Trophoblast cell (in vitro differentiated cells and primary cell): ENCODE measurements at regions not wholly inside any gene's neighbourhood (a gene's known extent, or its start where the extent isn't known, plus 50 kb on each side); places are given as distances from the start of the nearest gene placed in this dataset.
A peak's percentile ranks its signal among the peaks of the same experiment; 100 is the strongest.

Experiments used
- DNase-seq, 2 donors: peaks; one replicate each; pipeline ENCODE4 v3.0.0-alpha.2; 2016
- H2AFZ ChIP-seq: 2 replicates; pipeline ENCODE4 v1.6.1; 2013; ENCODE audit warnings: low read length, moderate library complexity, mild to moderate bottlenecking; ENCODE audit not compliant: insufficient read depth, poor library complexity
- H2AK5ac ChIP-seq: 2 replicates; pipeline ENCODE4 v1.6.1; 2013; ENCODE audit warnings: mild to moderate bottlenecking, low read length
- H2BK120ac ChIP-seq: 2 replicates; pipeline ENCODE4 v1.6.1; 2013; ENCODE audit warnings: low read length, mild to moderate bottlenecking, moderate library complexity; ENCODE audit not compliant: insufficient read depth, poor library complexity
- H2BK12ac ChIP-seq: 2 replicates; pipeline ENCODE4 v1.6.1; 2013; ENCODE audit warnings: mild to moderate bottlenecking, low read length, moderate library complexity
- H2BK5ac ChIP-seq: 2 replicates; pipeline ENCODE4 v1.6.1; 2013; ENCODE audit warnings: low read length, low read depth, moderate library complexity, mild to moderate bottlenecking; ENCODE audit not compliant: poor library complexity
- H3K14ac ChIP-seq: 2 replicates; pipeline ENCODE4 v1.6.1; 2013; ENCODE audit warnings: mild to moderate bottlenecking, low read length
- H3K18ac ChIP-seq: 2 replicates; pipeline ENCODE4 v1.6.1; 2013; ENCODE audit warnings: mild to moderate bottlenecking, low read length
- H3K23ac ChIP-seq: 2 replicates; pipeline ENCODE4 v1.6.1; 2013; ENCODE audit warnings: low read length
- H3K27ac ChIP-seq: 2 replicates; pipeline ENCODE4 v1.5.1; 2013; ENCODE audit warnings: low read depth, mild to moderate bottlenecking, inconsistent platforms, low read length, moderate library complexity
- H3K27me3 ChIP-seq: 2 replicates; pipeline ENCODE4 v1.6.1; 2013; ENCODE audit warnings: inconsistent platforms, mild to moderate bottlenecking, low read length, moderate library complexity; ENCODE audit not compliant: insufficient read depth
- H3K36me3 ChIP-seq, 2 experiments: 1 replicate in 1 of 2; 2 replicates in 1 of 2; pipeline ENCODE4 v1.6.1; 2013; ENCODE audit warnings: low read length in 2 of 2, mild to moderate bottlenecking in 2 of 2, moderate library complexity in 1 of 2; ENCODE audit not compliant: insufficient read depth in 2 of 2, control insufficient read depth in 1 of 2
- H3K4ac ChIP-seq: 2 replicates; pipeline ENCODE4 v1.6.1; 2013; ENCODE audit warnings: low read depth, mild to moderate bottlenecking, low read length, moderate library complexity
- H3K4me1 ChIP-seq, 2 experiments: 1 replicate in 1 of 2; 2 replicates in 1 of 2; pipeline ENCODE4 v1.6.1; 2013; ENCODE audit warnings: low read length in 2 of 2, mild to moderate bottlenecking in 2 of 2, moderate library complexity in 1 of 2; ENCODE audit not compliant: insufficient read depth in 2 of 2, control insufficient read depth in 1 of 2
- H3K4me2 ChIP-seq: 2 replicates; pipeline ENCODE4 v1.6.1; 2013; ENCODE audit warnings: inconsistent platforms, mild to moderate bottlenecking, low read length, moderate library complexity
- H3K4me3 ChIP-seq: 2 replicates; pipeline ENCODE4 v1.5.1; 2013; ENCODE audit warnings: mild to moderate bottlenecking, low read depth, low read length, inconsistent platforms
- H3K79me1 ChIP-seq: one replicate; pipeline ENCODE4 v1.6.1; 2013; ENCODE audit warnings: low read length
- H3K79me2 ChIP-seq: 2 replicates; pipeline ENCODE4 v1.6.1; 2013; ENCODE audit warnings: low read length, mild to moderate bottlenecking; ENCODE audit not compliant: control insufficient read depth, insufficient read depth, poor library complexity
- H3K9ac ChIP-seq: 2 replicates; pipeline ENCODE4 v1.6.1; 2013; ENCODE audit warnings: mild to moderate bottlenecking, low read length
- H3K9me3 ChIP-seq: 2 replicates; pipeline ENCODE4 v1.6.1; 2013; ENCODE audit warnings: low read depth, mild to moderate bottlenecking, control low read depth, inconsistent platforms, low read length; ENCODE audit not compliant: insufficient read depth
- H4K12ac ChIP-seq: 2 replicates; pipeline ENCODE4 v1.6.1; 2013; ENCODE audit warnings: low read depth, mild to moderate bottlenecking, low read length, moderate library complexity
- H4K8ac ChIP-seq: 2 replicates; pipeline ENCODE4 v1.6.1; 2013; ENCODE audit warnings: low read depth, mild to moderate bottlenecking, low read length, moderate library complexity
- H4K91ac ChIP-seq: one replicate; pipeline ENCODE4 v1.6.1; 2013; ENCODE audit warnings: low read depth, mild to moderate bottlenecking, low read length, moderate library complexity
- WGBS: extraction: QIAGEN DNeasy Blood & Tissue Kit; methylation state at CpG from one replicate; pipeline ENCODE4 v1.1.7; 2013; ENCODE audit warnings: missing lambda C conversion rate; ENCODE audit not compliant: insufficient read length, insufficient coverage; ENCODE audit errors: extremely low coverage; 5-methylcytosine and 5-hydroxymethylcytosine counted together

DNA sequence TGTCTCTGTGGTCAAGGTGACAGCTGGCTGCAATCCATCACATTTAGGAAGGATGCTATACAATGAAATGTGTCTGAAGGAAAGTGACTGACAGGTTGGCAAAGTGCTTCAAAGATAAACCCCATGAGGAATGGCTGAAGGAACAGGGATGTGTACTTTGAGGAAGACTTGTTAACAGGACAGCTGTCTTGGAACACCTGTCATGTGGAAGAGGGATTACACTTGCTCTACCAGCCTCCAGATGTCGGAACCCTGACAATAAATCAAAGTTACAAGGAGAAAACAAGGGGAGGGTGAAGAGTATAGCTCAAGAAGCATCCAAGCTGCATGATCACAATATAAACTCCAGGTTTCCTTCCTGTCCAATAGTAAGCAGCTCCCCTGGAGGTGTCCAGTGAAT lies 147.8 kb upstream of the TMCC3 start:
- no peak overlapping the region for H3K4me3 ChIP-seq
- WGBS = no CpG with 5 or more reads among the region's 1 CpG
- no peak overlapping the region for H2BK12ac ChIP-seq
- H3K14ac ChIP-seq = no peak overlapping the region
- H3K79me2 ChIP-seq = no peaks in the 10 kb centered on the region
- H3K4me1 ChIP-seq = peaks cover 2 to 18% of the 10 kb centered on the region in 2 experiments
- no peak overlapping the region for H2AFZ ChIP-seq
- no peak overlapping the region for H4K91ac ChIP-seq
- no peak overlapping the region for H4K8ac ChIP-seq
- no peak overlapping the region for H3K27ac ChIP-seq
- peaks cover 6% of the 10 kb centered on the region for H3K79me1 ChIP-seq
- H2AK5ac ChIP-seq = no peak overlapping the region
- H3K27me3 ChIP-seq = no peaks in the 10 kb centered on the region
- H3K4ac ChIP-seq = no peak overlapping the region
- no peaks in the 10 kb centered on the region for H3K9me3 ChIP-seq
- H3K18ac ChIP-seq = no peak overlapping the region
- H2BK5ac ChIP-seq = no peak overlapping the region
- no peaks in the 10 kb centered on the region for H3K36me3 ChIP-seq
- no peak for DNase-seq
- no peak overlapping the region for H3K23ac ChIP-seq
- H3K9ac ChIP-seq = no peak overlapping the region
- H4K12ac ChIP-seq = no peak overlapping the region
- no peak overlapping the region for H3K4me2 ChIP-seq
- H2BK120ac ChIP-seq = no peak overlapping the region

DNA sequence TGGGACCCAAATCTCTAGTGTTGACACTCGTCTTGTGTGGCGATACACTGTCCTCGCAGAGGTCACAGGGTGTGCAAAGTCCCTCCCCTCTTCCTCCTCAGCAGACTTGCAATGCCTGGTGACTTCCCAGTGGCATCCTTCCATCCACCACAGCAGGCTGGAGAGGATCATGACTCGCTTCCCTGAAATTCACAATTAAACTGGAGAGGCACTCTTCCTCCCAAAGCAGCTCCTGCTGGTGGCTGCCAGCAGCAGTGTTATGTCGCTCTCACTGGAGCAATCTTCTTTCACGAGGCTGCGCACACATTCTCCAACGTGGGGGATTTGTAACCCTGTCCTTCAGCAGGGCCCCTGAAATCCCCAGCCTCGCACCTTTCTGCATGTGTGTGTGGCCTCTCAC lies 145.2 kb upstream of the TMCC3 start:
- peak overlapping the region; percentile 45 for H3K14ac ChIP-seq
- H3K79me2 ChIP-seq = no peaks in the 10 kb centered on the region
- H2BK120ac ChIP-seq = peak overlapping the region; percentile 59
- H3K4me2 ChIP-seq = no peak overlapping the region
- H3K4me1 ChIP-seq = peaks cover 6 to 26% of the 10 kb centered on the region in 2 experiments
- peak overlapping the region; percentile 70 for H3K27ac ChIP-seq
- H2BK12ac ChIP-seq = no peak overlapping the region
- peak; percentile 72 to 76 for DNase-seq
- H3K9ac ChIP-seq = no peak overlapping the region
- H4K91ac ChIP-seq = peak overlapping the region; percentile 14
- H3K4ac ChIP-seq = no peak overlapping the region
- H3K9me3 ChIP-seq = no peaks in the 10 kb centered on the region
- H3K4me3 ChIP-seq = no peak overlapping the region
- H3K27me3 ChIP-seq = no peaks in the 10 kb centered on the region
- peak overlapping the region; percentile 34 for H4K8ac ChIP-seq
- no peak overlapping the region for H3K18ac ChIP-seq
- no peak overlapping the region for H4K12ac ChIP-seq
- no peak overlapping the region for H2BK5ac ChIP-seq
- peaks cover 8% of the 10 kb centered on the region for H3K79me1 ChIP-seq
- WGBS = no CpG with 5 or more reads among the region's 9 CpGs
- H2AFZ ChIP-seq = no peak overlapping the region
- no peak overlapping the region for H2AK5ac ChIP-seq
- H3K23ac ChIP-seq = no peak overlapping the region
- H3K36me3 ChIP-seq = no peaks in the 10 kb centered on the region

DNA sequence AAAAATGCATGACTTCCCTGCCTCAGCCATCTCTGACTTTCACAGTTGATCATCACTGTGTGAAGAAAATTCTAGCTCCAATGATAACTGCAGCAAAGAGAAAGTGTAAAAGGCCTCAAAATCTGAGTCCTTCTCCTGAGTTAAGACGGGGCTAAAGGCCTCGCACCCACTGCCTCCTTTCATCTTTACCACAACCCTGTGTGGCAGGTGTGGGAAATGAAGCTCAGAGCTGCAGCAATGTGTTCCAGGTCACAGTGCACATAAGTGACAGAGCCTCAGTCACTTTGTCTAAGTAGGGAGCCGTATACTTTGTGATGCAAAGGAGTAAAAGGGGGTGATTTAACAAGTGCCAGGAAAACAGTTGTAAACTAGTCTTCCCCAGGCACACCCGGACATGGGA lies 144.7 kb upstream of the TMCC3 start:
- no peak overlapping the region for H2BK12ac ChIP-seq
- no peak overlapping the region for H3K14ac ChIP-seq
- H3K4me1 ChIP-seq = peaks cover 8 to 25% of the 10 kb centered on the region in 2 experiments
- no peaks in the 10 kb centered on the region for H3K9me3 ChIP-seq
- DNase-seq = no peak
- no peak overlapping the region for H4K91ac ChIP-seq
- H3K4ac ChIP-seq = no peak overlapping the region
- no peaks in the 10 kb centered on the region for H3K79me2 ChIP-seq
- no peaks in the 10 kb centered on the region for H3K36me3 ChIP-seq
- H3K4me2 ChIP-seq = no peak overlapping the region
- H2BK5ac ChIP-seq = no peak overlapping the region
- no peak overlapping the region for H2BK120ac ChIP-seq
- no peak overlapping the region for H3K18ac ChIP-seq
- H3K23ac ChIP-seq = no peak overlapping the region
- H3K4me3 ChIP-seq = no peak overlapping the region
- no peak overlapping the region for H2AFZ ChIP-seq
- peaks cover 8% of the 10 kb centered on the region for H3K79me1 ChIP-seq
- H4K8ac ChIP-seq = no peak overlapping the region
- H4K12ac ChIP-seq = no peak overlapping the region
- H2AK5ac ChIP-seq = no peak overlapping the region
- H3K27me3 ChIP-seq = no peaks in the 10 kb centered on the region
- no peak overlapping the region for H3K9ac ChIP-seq
- WGBS = no CpG with 5 or more reads among the region's 4 CpGs
- no peak overlapping the region for H3K27ac ChIP-seq

DNA sequence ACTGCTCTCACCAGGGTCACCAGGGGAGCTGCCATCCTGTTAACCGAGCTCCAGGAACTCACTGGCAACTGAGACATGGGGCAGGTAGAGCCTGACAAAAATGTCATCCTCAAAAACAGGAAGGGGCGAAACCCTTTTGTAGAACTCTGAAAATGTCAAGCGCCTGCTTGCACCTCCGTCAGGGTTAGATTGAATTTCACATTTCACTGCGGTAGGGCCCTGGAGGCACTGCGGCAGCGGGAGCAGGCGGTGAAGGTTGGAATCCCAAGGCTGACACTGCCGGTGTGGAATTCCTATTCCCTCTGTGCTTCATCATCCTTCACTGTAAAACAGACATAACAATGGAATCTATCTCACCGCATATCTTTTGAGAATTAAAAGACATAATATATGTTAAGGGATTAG lies 142.8 kb upstream of the TMCC3 start:
- H2AK5ac ChIP-seq = no peak overlapping the region
- H2AFZ ChIP-seq = no peak overlapping the region
- H3K36me3 ChIP-seq = no peaks in the 10 kb centered on the region
- no peak overlapping the region for H4K12ac ChIP-seq
- peak overlapping the region; percentile 17 for H4K8ac ChIP-seq
- no peaks in the 10 kb centered on the region for H3K27me3 ChIP-seq
- no peak overlapping the region for H2BK12ac ChIP-seq
- no peak overlapping the region for H3K9ac ChIP-seq
- WGBS = no CpG with 5 or more reads among the region's 10 CpGs
- H3K27ac ChIP-seq = peak overlapping the region; percentile 81
- H3K23ac ChIP-seq = no peak overlapping the region
- no peak overlapping the region for H3K14ac ChIP-seq
- H3K79me1 ChIP-seq = peaks cover 8% of the 10 kb centered on the region
- H3K4me3 ChIP-seq = no peak overlapping the region
- no peak overlapping the region for H2BK5ac ChIP-seq
- H3K9me3 ChIP-seq = no peaks in the 10 kb centered on the region
- no peak overlapping the region for H3K4ac ChIP-seq
- peaks cover 8 to 27% of the 10 kb centered on the region in 2 experiments for H3K4me1 ChIP-seq
- peak; percentile 66 to 70 for DNase-seq
- H3K4me2 ChIP-seq = peak overlapping the region; percentile 51
- peak overlapping the region; percentile 52 for H2BK120ac ChIP-seq
- peak overlapping the region; percentile 26 for H4K91ac ChIP-seq
- H3K79me2 ChIP-seq = no peaks in the 10 kb centered on the region
- H3K18ac ChIP-seq = no peak overlapping the region
